GM18909 (cell line): ENCODE measurements at regions not wholly inside any gene's neighbourhood (a gene's known extent, or its start where the extent isn't known, plus 50 kb on each side); places are given as distances from the start of the nearest gene placed in this dataset.

ENCODE experiments used
- ATAC-seq: cut with Tn5 transposase; IDR thresholded peaks from one replicate; pipeline ENCODE4 v1.9.1; 2021; ENCODE audit warnings: mild to moderate bottlenecking; ENCODE audit not compliant: unreplicated experiment, poor library complexity

- no peak for ATAC-seq
These were observed 542.6 kb upstream of the IGFBP7 start for GRCh38 chr4:57652779-57653178.

- no peak for ATAC-seq
These were observed 530.4 kb upstream of the IGFBP7 start for GRCh38 chr4:57640391-57641100.

GRCh38 chr4:57639561-57640382, 529.6 kb upstream of the IGFBP7 start:
- ATAC-seq, result no peak

GRCh38 chr4:57635910-57636309, 525.7 kb upstream of the IGFBP7 start:
- no peak for ATAC-seq

- no peak for ATAC-seq
These were observed 523.2 kb upstream of the IGFBP7 start for GRCh38 chr4:57633212-57633859.

- ATAC-seq, result no peak
These were observed 522.4 kb upstream of the IGFBP7 start for GRCh38 chr4:57632564-57632963.

- ATAC-seq, result no peak
These were observed 521.0 kb upstream of the IGFBP7 start for GRCh38 chr4:57631147-57631546.

GRCh38 chr4:57628004-57628403, 517.8 kb upstream of the IGFBP7 start:
- no peak for ATAC-seq

GRCh38 chr4:57614257-57614932, 504.2 kb upstream of the IGFBP7 start:
- no peak for ATAC-seq

- ATAC-seq, result no peak
These were observed 502.1 kb upstream of the IGFBP7 start for GRCh38 chr4:57612279-57612678.

- ATAC-seq, result no peak
These were observed 497.5 kb upstream of the IGFBP7 start for GRCh38 chr4:57607566-57608180.

- ATAC-seq, result no peak
These were observed 495.2 kb upstream of the IGFBP7 start for GRCh38 chr4:57605376-57605775.

- no peak for ATAC-seq
These were observed 492.0 kb upstream of the IGFBP7 start for GRCh38 chr4:57602141-57602540.

GRCh38 chr4:57591073-57591472, 480.9 kb upstream of the IGFBP7 start:
- no peak for ATAC-seq

GRCh38 chr4:57588557-57588956, 478.4 kb upstream of the IGFBP7 start:
- ATAC-seq, result no peak

- no peak for ATAC-seq
These were observed 470.8 kb upstream of the IGFBP7 start for GRCh38 chr4:57580710-57581599.

GRCh38 chr4:57575426-57575825, 465.2 kb upstream of the IGFBP7 start:
- ATAC-seq, result no peak

GRCh38 chr4:57554556-57555092, 444.4 kb upstream of the IGFBP7 start:
- ATAC-seq, result no peak

- no peak for ATAC-seq
These were observed 443.5 kb upstream of the IGFBP7 start for GRCh38 chr4:57553728-57554127.
